ENCODE measurements at regions not wholly inside any gene's neighbourhood (a gene's known extent, or its start where the extent isn't known, plus 50 kb on each side); places are given as distances from the start of the nearest gene placed in this dataset.

DNA sequence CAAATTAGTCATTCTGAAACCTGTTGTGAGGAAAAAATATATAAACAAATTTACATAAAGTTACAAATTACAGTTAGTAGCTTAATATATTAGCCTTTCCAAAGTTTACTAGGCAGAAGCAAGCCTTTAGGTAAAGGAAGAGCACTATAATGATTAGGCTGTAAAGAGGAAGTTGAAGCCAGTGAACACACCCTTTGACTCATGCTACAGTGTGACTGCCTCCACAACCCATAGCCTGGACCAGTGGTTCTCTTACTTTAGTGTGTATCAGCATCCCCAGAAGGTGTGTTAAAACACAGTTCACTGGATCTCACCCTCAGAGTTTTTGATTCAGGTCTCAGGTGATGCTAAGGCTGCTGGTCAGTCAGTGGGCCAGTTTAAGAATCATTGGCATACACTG is 91.4 kb upstream of the DEFB112 start (continued):
- TF ChIP-seq, protein P1, sequence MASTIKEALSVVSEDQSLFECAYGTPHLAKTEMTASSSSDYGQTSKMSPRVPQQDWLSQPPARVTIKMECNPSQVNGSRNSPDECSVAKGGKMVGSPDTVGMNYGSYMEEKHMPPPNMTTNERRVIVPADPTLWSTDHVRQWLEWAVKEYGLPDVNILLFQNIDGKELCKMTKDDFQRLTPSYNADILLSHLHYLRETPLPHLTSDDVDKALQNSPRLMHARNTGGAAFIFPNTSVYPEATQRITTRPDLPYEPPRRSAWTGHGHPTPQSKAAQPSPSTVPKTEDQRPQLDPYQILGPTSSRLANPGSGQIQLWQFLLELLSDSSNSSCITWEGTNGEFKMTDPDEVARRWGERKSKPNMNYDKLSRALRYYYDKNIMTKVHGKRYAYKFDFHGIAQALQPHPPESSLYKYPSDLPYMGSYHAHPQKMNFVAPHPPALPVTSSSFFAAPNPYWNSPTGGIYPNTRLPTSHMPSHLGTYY (CRISPR knock-in tag; IDR thresholded peaks at IDR 0.05) = no peak
- TF ChIP-seq SMAD4 (CRISPR knock-in tag; IDR thresholded peaks at IDR 0.05) (no peak), MYBL2 (CRISPR knock-in tag; IDR thresholded peaks at IDR 0.05) (no peak), SP1 (CRISPR knock-in tag; conservative IDR thresholded peaks at IDR 0.05) (no peak), ZNF219 (CRISPR knock-in tag; IDR thresholded peaks at IDR 0.05; ENCODE audit: borderline replicate concordance) (no peak), TP53 (CRISPR knock-in tag; IDR thresholded peaks at IDR 0.05) (no peak), KAT7 (CRISPR knock-in tag; IDR thresholded peaks at IDR 0.05; ENCODE audit: borderline replicate concordance) (no peak), ATF1 (CRISPR knock-in tag; IDR thresholded peaks at IDR 0.05) (no peak), FOXK1 (CRISPR knock-in tag; IDR thresholded peaks at IDR 0.05) (no peak)

- POLR2A ChIA-PET = no interaction called here
- H3K9me3 Mint-ChIP-seq = no peaks in the 10 kb centered on the region
- no peaks in the 10 kb centered on the region for H3K4me1 Mint-ChIP-seq
- no peak overlapping the region for H3K27ac Mint-ChIP-seq
- no peak overlapping the region for H3K4me3 Mint-ChIP-seq
- no peak for DNase-seq (ENCODE audit: low spot score)
- CTCF ChIA-PET = interaction anchor here (2.7 kb wide), 1 partner anchor 14 kb away, joined by 17 read pairs; no protein-coding TSS in a partner anchor
- ATAC-seq = no peak
- no peaks in the 10 kb centered on the region; the same call in 1 of the 2 replicates for H3K27me3 Mint-ChIP-seq (ENCODE audit: low read depth)
- no peaks in the 10 kb centered on the region for H3K36me3 Mint-ChIP-seq
- no peak for TF ChIP-seq SMAD3 (CRISPR knock-in tag; IDR thresholded peaks at IDR 0.05; ENCODE audit: borderline replicate concordance)
- TF ChIP-seq, protein P2, sequence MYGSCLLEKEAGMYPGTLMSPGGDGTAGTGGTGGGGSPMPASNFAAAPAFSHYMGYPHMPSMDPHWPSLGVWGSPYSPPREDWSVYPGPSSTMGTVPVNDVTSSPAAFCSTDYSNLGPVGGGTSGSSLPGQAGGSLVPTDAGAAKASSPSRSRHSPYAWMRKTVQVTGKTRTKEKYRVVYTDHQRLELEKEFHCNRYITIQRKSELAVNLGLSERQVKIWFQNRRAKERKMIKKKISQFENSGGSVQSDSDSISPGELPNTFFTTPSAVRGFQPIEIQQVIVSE (CRISPR knock-in tag; IDR thresholded peaks at IDR 0.05; ENCODE audit: borderline replicate concordance) = no peak
- TF ChIP-seq FOXK1 (CRISPR knock-in tag; IDR thresholded peaks at IDR 0.05) = no peak
- TF ChIP-seq ZNF232 (CRISPR knock-in tag; IDR thresholded peaks at IDR 0.05) = no peak
- TF ChIP-seq, protein P3, sequence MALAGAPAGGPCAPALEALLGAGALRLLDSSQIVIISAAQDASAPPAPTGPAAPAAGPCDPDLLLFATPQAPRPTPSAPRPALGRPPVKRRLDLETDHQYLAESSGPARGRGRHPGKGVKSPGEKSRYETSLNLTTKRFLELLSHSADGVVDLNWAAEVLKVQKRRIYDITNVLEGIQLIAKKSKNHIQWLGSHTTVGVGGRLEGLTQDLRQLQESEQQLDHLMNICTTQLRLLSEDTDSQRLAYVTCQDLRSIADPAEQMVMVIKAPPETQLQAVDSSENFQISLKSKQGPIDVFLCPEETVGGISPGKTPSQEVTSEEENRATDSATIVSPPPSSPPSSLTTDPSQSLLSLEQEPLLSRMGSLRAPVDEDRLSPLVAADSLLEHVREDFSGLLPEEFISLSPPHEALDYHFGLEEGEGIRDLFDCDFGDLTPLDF (CRISPR knock-in tag; IDR thresholded peaks at IDR 0.05) = no peak
- TF ChIP-seq PREB (CRISPR knock-in tag; IDR thresholded peaks at IDR 0.05; ENCODE audit: borderline replicate concordance) = no peak
- TF ChIP-seq NFYB (CRISPR knock-in tag; conservative IDR thresholded peaks at IDR 0.05; ENCODE audit: low read depth) = no peak
- no peak for TF ChIP-seq SOX15 (CRISPR knock-in tag; IDR thresholded peaks at IDR 0.05)
- TF ChIP-seq, protein P4, sequence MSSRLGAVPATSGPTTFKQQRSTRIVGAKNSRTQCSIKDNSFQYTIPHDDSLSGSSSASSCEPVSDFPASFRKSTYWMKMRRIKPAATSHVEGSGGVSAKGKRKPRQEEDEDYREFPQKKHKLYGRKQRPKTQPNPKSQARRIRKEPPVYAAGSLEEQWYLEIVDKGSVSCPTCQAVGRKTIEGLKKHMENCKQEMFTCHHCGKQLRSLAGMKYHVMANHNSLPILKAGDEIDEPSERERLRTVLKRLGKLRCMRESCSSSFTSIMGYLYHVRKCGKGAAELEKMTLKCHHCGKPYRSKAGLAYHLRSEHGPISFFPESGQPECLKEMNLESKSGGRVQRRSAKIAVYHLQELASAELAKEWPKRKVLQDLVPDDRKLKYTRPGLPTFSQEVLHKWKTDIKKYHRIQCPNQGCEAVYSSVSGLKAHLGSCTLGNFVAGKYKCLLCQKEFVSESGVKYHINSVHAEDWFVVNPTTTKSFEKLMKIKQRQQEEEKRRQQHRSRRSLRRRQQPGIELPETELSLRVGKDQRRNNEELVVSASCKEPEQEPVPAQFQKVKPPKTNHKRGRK (CRISPR knock-in tag; IDR thresholded peaks at IDR 0.05; ENCODE audit: borderline replicate concordance) = no peak
- TF ChIP-seq HMGA2 (CRISPR knock-in tag; IDR thresholded peaks at IDR 0.05) = no peak
- TF ChIP-seq ZBTB43 (CRISPR knock-in tag; IDR thresholded peaks at IDR 0.05) = no peak
- no peak for TF ChIP-seq JUN (CRISPR knock-in tag; IDR thresholded peaks at IDR 0.05)
- no peak for TF ChIP-seq ESRRA (CRISPR knock-in tag; IDR thresholded peaks at IDR 0.05; ENCODE audit: borderline replicate concordance)
- TF ChIP-seq, protein P5, sequence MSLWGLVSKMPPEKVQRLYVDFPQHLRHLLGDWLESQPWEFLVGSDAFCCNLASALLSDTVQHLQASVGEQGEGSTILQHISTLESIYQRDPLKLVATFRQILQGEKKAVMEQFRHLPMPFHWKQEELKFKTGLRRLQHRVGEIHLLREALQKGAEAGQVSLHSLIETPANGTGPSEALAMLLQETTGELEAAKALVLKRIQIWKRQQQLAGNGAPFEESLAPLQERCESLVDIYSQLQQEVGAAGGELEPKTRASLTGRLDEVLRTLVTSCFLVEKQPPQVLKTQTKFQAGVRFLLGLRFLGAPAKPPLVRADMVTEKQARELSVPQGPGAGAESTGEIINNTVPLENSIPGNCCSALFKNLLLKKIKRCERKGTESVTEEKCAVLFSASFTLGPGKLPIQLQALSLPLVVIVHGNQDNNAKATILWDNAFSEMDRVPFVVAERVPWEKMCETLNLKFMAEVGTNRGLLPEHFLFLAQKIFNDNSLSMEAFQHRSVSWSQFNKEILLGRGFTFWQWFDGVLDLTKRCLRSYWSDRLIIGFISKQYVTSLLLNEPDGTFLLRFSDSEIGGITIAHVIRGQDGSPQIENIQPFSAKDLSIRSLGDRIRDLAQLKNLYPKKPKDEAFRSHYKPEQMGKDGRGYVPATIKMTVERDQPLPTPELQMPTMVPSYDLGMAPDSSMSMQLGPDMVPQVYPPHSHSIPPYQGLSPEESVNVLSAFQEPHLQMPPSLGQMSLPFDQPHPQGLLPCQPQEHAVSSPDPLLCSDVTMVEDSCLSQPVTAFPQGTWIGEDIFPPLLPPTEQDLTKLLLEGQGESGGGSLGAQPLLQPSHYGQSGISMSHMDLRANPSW (CRISPR knock-in tag; conservative IDR thresholded peaks at IDR 0.05; ENCODE audit: low read depth) = no peak
- TF ChIP-seq ELF4 (CRISPR knock-in tag; IDR thresholded peaks at IDR 0.05; ENCODE audit: low read depth) = no peak
- no peak for TF ChIP-seq NR2C2 (CRISPR knock-in tag; IDR thresholded peaks at IDR 0.05)
- no peak for TF ChIP-seq ZNF219 (CRISPR knock-in tag; IDR thresholded peaks at IDR 0.05; ENCODE audit: borderline replicate concordance)
- no peak for TF ChIP-seq RORB (CRISPR knock-in tag; IDR thresholded peaks at IDR 0.05)
Observed at GRCh38 chr6:50143011-50143719, 93.4 kb upstream of the DEFB112 start.

Measured in WTC11 (cell line).